Stimulated activated CD4-positive, alpha-beta T cell treated with anti-CD3 and anti-CD28 coated beads, Interleukin-1b, Interleukin-23, amount 100 ng/mL, for 4 hours (primary cell): ENCODE measurements at regions not wholly inside any gene's neighbourhood (a gene's known extent, or its start where the extent isn't known, plus 50 kb on each side); places are given as distances from the start of the nearest gene placed in this dataset.

Experiments used
- DNase-seq, 2 donors: peaks; one replicate each; pipeline ENCODE4 v3.0.0-alpha.2; 2020; ENCODE audit warnings: low read depth in 2 of 2

GRCh38 chr18:25451077-25451658 is 99.2 kb upstream of the ZNF521 start:
- no peak for DNase-seq

GRCh38 chr18:25449046-25449445 is 97.1 kb upstream of the ZNF521 start:
- no peak for DNase-seq

DNA sequence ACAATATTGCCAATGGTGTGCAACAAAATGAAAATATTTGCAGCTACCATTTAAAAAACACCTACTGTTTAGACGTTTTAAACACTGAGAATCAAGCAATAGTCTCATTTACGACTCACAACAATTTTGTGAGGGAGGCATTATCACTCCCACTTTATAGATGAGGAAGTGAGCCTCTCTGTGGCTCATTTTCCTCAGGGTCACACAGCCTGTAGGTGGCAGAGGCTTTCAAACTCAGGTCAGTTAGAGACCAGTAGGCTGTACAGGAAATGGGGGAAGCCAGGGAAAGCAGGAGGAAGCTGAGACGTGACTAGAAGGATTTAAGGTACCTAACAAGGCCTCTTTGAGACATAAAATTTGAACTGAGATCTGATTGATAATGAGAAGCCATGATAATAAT is 95.0 kb upstream of the ZNF521 start:
- no peak for DNase-seq

GRCh38 chr18:25445430-25445829 is 93.5 kb upstream of the ZNF521 start:
- no peak for DNase-seq

DNA sequence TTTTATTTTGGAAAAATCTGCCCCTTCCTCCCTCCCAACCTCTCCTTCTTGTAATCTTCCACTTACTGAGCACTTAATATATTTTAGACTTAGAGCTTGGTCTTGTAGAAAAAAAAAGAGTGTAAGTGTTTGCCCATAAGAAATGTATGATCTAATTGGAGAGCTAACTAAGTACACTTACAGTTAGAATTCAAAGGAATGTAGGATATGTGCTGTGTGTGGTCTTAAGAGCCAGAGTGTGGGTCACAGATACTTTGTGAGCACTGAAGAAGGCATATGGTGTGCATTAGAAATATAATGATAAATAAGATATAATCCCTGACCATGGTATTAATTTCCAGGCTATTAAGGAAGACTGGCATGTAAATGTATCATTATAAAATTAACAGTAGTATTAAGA is 91.8 kb upstream of the ZNF521 start:
- no peak for DNase-seq

DNA sequence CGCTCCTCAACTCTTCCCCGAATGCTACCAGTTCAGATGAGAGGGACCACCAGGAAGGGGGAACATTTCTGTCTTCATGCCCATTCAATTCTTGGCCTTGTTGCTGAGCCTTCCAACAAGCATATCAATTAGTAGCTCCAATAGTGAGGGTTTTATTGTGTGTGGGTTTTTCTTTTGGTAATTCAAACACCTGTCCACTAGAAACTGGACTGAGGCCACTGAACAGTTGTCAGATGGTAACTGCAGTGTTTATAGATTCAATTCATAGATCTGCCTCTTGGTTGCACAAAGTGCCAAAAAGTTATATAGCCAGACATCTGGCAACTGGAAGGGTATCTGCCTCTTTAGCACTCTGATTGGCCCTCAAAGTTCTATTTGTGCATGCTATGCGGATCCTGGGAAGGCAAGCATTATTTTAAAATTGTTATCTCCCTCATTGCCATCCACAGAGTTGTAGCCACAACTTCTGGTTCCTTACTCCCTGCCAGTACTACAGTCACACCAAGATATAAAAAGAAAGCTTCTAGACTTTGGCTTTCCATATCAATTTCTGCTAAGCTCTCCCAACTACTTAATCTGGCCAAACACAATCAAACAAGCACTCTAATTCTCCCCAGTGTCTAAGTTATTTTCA is 83.3 kb upstream of the ZNF521 start:
- no peak for DNase-seq

DNA sequence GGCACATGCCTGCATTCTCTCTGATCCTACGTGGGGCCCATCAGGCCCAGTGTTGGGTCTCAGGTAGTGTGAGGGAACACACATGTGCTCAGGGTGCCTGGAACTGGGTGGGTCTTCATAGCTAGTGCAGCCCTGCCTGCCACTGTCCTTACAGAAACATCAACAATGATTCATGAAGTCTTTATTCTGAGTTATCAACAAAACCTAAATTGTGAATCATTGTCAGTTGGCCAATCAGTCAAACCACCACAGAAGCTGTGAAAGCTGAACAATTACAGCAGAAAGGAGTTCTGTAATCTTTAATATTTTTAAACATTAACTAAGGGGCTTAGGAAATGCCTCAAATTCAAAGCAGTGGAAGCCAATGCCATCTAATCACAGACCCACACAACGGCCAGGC is 82.8 kb upstream of the ZNF521 start:
- no peak for DNase-seq

- no peak for DNase-seq
Measured at GRCh38 chr18:25433590-25433989, 81.6 kb upstream of the ZNF521 start.

GRCh38 chr18:25425024-25425423 is 73.1 kb upstream of the ZNF521 start:
- DNase-seq, result no peak

- no peak for DNase-seq
Measured at GRCh38 chr18:25423760-25424159, 71.8 kb upstream of the ZNF521 start.

GRCh38 chr18:25423267-25423666 is 71.3 kb upstream of the ZNF521 start:
- no peak for DNase-seq

DNA sequence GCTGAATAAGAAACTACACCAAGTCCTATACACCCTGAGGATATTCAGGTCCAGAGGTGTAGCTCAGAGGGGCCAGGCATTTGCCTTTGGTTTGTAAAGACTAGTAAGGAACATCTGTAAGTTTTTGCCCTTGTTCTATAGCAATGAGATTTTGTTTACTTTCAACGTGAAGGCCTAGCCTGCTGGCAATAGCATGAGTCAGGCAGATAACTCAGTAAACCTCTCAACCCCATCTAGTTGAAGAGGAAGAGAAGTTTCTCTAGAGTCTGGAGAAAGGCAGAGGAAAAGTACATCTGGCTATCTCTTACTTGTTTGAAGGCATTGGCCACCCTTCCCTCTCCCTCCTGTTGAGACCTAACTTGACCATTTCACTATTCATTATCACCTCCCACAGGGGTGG is 70.3 kb upstream of the ZNF521 start:
- DNase-seq, result no peak

DNA sequence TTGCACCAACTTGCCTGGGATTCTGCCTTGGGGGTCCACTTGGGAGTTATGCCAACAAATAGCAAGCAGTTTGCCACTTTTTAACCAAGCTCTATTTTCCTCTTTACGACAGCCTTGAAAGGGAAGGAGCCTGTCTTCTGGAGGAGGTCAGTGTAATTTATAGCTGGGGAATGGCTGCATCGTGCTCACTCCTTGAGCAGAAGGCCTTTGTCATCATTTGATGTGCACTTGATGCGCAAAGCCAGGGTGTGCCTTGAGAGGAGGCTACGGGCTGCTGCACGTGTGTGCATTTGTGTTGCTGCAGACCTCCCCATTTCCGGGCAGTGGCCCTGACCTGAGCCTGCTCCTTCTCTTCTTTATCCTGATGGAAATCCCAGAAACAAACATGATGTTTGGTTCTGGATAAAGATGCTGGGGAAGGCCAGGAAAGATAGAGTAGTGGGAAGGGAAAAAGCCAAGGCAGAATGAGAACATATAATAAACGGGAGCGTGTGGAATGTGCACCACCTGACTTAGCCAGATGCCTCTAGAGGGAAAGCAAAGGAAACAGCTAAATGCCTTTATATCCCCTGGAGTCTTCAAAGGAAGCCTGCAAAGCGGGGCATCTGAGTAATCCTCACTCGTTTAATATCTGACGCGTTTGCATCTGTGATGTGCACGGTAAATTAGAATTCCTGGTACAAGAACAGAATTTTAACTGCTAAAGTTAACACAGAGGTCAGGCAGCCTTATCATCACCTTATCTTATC is 68.3 kb upstream of the ZNF521 start:
- DNase-seq, result no peak

- DNase-seq, result no peak
Measured at GRCh38 chr18:25416374-25416773, 64.4 kb upstream of the ZNF521 start.

GRCh38 chr18:25409971-25410370 is 58.0 kb upstream of the ZNF521 start:
- no peak for DNase-seq

GRCh38 chr18:25408293-25408692 is 56.3 kb upstream of the ZNF521 start:
- no peak for DNase-seq
